Nephron progenitor cell (in vitro differentiated cells): ENCODE measurements at regions not wholly inside any gene's neighbourhood (a gene's known extent, or its start where the extent isn't known, plus 50 kb on each side); places are given as distances from the start of the nearest gene placed in this dataset.
A peak's percentile ranks its signal among the peaks of the same experiment; 100 is the strongest.

Experiments used
- DNase-seq: peaks from one replicate; pipeline ENCODE4 v3.0.0; 2021
- H3K27ac Mint-ChIP-seq: 2 replicates; pipeline ENCODE4 v1.8.0; 2021; ENCODE audit warnings: mild to moderate bottlenecking, moderate library complexity, mixed read lengths
- H3K27me3 Mint-ChIP-seq: 2 replicates; pipeline ENCODE4 v1.8.0; 2021; ENCODE audit warnings: mild to moderate bottlenecking, low read depth, mixed read lengths; ENCODE audit not compliant: poor library complexity
- H3K36me3 Mint-ChIP-seq: 2 replicates; pipeline ENCODE4 v1.8.0; 2021; ENCODE audit warnings: low read depth, mixed read lengths
- H3K4me1 Mint-ChIP-seq: 2 replicates; pipeline ENCODE4 v1.8.0; 2021; ENCODE audit warnings: mixed read lengths
- H3K4me3 Mint-ChIP-seq: 2 replicates; pipeline ENCODE4 v1.8.0; 2021; ENCODE audit warnings: mild to moderate bottlenecking, moderate library complexity, mixed read lengths
- H3K9me3 Mint-ChIP-seq: 2 replicates; pipeline ENCODE4 v1.8.0; 2021; ENCODE audit warnings: mild to moderate bottlenecking, moderate library complexity, mixed read lengths
- CTCF ChIP-seq: fragments of 200-600 bp; sonication (generic); IDR thresholded peaks from 2 replicates; pipeline ENCODE4 v1.5.0; 2021; ENCODE audit warnings: antibody characterized with exemption

- Mint-ChIP-seq H3K27me3 (peaks cover 2% of the 10 kb centered on the region), H3K4me3 (no peak overlapping the region), H3K27ac (peak overlapping the region; percentile 8), H3K4me1 (peaks cover 40% of the 10 kb centered on the region), H3K9me3 (peaks cover 15% of the 10 kb centered on the region), H3K36me3 (no peaks in the 10 kb centered on the region)
- DNase-seq, result no peak
- TF ChIP-seq CTCF, result no peak
These were observed 909.7 kb upstream of the AUTS2 start for GRCh38 chr7:68688416-68689086.

DNA sequence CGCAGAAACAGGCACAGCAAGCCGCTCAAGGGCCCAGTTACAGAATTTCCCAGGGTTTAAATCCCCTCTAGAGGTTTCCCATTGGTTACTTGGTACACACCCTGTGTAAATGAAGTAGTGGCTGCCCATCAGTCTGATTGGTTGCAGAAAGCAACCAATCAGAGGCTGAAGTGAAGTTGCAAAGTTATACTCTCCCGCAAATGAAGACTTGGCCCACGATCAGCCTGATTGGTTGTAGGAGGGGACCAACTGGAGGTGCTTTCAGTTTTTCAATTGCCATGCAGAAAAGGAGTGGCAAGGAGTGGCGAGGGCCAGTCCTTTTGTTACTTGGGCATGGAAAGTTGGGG, 909.2 kb upstream of the AUTS2 start:
- peaks cover under 1% of the 10 kb centered on the region for H3K36me3 Mint-ChIP-seq
- H3K4me1 Mint-ChIP-seq, result peaks cover 36% of the 10 kb centered on the region
- H3K9me3 Mint-ChIP-seq, result peaks cover 16% of the 10 kb centered on the region
- H3K27ac Mint-ChIP-seq, result no peak overlapping the region
- peaks cover 3% of the 10 kb centered on the region for H3K27me3 Mint-ChIP-seq
- no peak for DNase-seq
- no peak overlapping the region for H3K4me3 Mint-ChIP-seq
- TF ChIP-seq CTCF, result no peak

GRCh38 chr7:68691261-68692216, 906.7 kb upstream of the AUTS2 start:
- Mint-ChIP-seq H3K27ac (no peak overlapping the region), H3K4me1 (peaks cover 22% of the 10 kb centered on the region), H3K4me3 (no peak overlapping the region), H3K27me3 (peaks cover 9% of the 10 kb centered on the region), H3K9me3 (peaks cover 30% of the 10 kb centered on the region), H3K36me3 (peaks cover 7% of the 10 kb centered on the region)
- DNase-seq, result no peak
- no peak for TF ChIP-seq CTCF

DNA sequence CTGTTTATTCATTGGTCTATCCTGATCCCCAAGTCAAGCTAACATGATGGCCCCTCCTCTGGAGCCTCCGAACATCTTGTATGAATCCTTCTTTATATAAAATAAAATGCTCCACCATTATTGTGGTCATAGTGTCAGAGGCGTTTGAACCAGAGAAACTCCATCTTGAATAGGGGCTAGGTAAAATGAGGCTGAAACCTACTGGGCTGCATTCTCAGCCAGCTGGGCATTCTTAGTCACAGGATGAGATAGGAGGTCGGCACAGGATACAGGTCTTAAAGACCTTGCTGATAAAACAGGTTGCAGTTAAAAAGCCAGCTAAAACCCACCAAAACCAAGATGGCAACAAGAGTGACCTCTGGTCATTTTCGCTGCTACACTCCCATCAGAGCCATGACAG, 905.8 kb upstream of the AUTS2 start:
- no peak overlapping the region for H3K4me3 Mint-ChIP-seq
- H3K36me3 Mint-ChIP-seq, result peaks cover 7% of the 10 kb centered on the region
- TF ChIP-seq CTCF, result no peak
- peaks cover 31% of the 10 kb centered on the region for H3K9me3 Mint-ChIP-seq
- DNase-seq, result no peak
- peaks cover 23% of the 10 kb centered on the region for H3K4me1 Mint-ChIP-seq
- peaks cover 11% of the 10 kb centered on the region for H3K27me3 Mint-ChIP-seq
- no peak overlapping the region for H3K27ac Mint-ChIP-seq

DNA sequence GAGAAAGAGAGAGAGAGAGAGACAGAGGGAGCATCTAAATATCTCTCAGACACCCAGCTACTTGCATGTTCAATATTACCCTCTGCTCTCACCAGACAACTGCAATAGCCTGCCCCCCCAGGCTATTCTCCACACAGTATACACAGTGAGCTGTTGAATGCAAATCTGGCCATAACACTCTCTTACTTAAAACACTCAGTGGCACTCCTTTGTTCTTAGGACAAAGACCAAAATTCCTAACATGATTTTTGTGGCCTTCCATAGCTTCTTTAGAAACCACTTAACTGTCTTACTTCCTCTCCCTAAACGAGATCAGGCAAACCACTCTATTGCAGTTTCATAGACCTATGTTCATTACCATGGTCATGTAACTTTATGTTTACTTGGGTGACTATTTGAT, 903.6 kb upstream of the AUTS2 start:
- no peak for DNase-seq
- peaks cover 9% of the 10 kb centered on the region for H3K4me1 Mint-ChIP-seq
- H3K4me3 Mint-ChIP-seq, result no peak overlapping the region
- H3K27me3 Mint-ChIP-seq, result peaks cover 8% of the 10 kb centered on the region
- peaks cover 32% of the 10 kb centered on the region for H3K9me3 Mint-ChIP-seq
- TF ChIP-seq CTCF, result no peak
- peaks cover 7% of the 10 kb centered on the region for H3K36me3 Mint-ChIP-seq
- no peak overlapping the region for H3K27ac Mint-ChIP-seq
